ENCODE measurements at regions not wholly inside any gene's neighbourhood (a gene's known extent, or its start where the extent isn't known, plus 50 kb on each side); places are given as distances from the start of the nearest gene placed in this dataset.

DNA sequence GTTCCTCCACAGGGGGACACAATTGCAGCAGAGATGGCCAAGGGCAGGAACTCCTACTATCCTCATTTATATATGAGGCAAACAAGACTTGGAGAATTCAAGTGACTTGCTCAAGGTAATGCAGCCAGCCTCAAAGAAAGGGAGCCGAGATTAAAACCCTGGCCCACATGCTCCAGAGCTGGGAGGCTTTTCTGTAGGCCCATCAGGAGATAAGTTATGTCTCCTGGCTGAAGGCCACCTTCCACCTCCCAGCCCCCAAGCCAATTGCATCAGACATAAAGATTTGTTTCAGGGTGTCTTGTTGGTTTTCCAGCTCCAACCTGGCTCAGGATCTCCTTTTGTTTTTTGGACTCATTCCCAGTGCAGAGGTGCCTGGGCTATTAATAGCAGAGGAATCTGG is 59.5 kb downstream of the SMIM38 start:
- TF ChIP-seq, protein P1, sequence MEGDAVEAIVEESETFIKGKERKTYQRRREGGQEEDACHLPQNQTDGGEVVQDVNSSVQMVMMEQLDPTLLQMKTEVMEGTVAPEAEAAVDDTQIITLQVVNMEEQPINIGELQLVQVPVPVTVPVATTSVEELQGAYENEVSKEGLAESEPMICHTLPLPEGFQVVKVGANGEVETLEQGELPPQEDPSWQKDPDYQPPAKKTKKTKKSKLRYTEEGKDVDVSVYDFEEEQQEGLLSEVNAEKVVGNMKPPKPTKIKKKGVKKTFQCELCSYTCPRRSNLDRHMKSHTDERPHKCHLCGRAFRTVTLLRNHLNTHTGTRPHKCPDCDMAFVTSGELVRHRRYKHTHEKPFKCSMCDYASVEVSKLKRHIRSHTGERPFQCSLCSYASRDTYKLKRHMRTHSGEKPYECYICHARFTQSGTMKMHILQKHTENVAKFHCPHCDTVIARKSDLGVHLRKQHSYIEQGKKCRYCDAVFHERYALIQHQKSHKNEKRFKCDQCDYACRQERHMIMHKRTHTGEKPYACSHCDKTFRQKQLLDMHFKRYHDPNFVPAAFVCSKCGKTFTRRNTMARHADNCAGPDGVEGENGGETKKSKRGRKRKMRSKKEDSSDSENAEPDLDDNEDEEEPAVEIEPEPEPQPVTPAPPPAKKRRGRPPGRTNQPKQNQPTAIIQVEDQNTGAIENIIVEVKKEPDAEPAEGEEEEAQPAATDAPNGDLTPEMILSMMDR (IDR thresholded peaks at IDR 0.05; ENCODE audit: insufficient read depth, low read depth, low read length) = no peak
- no peak overlapping the region for H3K4me3 ChIP-seq (ENCODE audit: low read depth, low read length)
- no peak for DNase-seq (ENCODE audit: low read depth)

DNA sequence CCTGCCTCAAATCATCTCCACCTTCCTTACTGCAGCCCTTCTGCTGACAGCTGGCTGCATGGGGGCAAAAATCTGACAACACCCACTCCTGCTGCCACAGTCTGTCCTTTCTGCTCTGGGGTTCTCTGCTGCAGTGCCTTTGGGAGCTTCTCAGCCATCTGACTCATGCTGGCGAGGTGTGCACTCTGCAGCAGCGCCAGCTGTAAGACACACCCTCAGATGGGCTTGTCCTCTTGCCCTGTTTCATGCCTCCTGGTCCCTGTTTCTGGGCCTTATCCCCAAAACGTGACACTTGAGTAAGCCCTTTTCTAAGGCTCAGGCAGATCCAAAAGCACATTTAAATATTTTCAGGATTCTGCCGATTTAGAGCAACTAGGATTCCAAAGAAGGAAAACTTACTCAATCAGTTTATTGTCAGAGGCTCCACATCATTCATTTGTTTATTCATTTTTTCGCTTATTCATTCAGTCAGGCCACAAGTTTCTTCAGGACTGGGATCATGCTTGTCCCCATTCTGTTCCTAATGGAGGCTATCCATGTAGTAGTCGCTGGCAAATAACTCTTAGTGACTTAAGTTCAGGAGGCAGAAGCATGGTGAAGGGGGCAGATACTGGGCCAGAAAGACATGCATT is 60.2 kb downstream of the SMIM38 start:
- DNase-seq (ENCODE audit: low read depth) = peak; percentile 7
- TF ChIP-seq, protein P1 (IDR thresholded peaks at IDR 0.05; ENCODE audit: insufficient read depth, low read depth, low read length) = no peak
- no peak overlapping the region for H3K4me3 ChIP-seq (ENCODE audit: low read depth, low read length)

DNA sequence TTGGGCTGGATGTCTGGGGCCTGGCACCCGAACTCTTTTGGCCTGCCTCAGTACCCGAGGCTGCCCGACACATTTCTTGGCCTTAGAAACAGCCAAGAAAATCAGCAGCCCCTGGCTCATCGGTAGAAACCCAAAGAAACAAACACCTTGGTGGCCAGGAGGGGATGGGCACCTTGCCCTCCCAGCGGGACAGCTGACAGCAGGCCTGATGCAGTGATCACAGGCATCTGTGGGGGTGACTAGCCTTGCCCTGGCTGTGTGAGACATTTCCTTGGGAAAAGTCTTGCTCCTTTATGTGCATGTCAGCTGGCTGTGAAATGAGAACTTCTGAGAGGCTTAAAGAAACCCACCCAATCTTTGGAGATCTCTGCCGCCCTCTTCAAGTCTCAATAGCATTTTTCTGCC is 60.9 kb downstream of the SMIM38 start:
- H3K4me3 ChIP-seq (ENCODE audit: low read depth, low read length) = no peak overlapping the region
- TF ChIP-seq, protein P1 (IDR thresholded peaks at IDR 0.05; ENCODE audit: insufficient read depth, low read depth, low read length) = no peak
- DNase-seq (ENCODE audit: low read depth) = no peak

DNA sequence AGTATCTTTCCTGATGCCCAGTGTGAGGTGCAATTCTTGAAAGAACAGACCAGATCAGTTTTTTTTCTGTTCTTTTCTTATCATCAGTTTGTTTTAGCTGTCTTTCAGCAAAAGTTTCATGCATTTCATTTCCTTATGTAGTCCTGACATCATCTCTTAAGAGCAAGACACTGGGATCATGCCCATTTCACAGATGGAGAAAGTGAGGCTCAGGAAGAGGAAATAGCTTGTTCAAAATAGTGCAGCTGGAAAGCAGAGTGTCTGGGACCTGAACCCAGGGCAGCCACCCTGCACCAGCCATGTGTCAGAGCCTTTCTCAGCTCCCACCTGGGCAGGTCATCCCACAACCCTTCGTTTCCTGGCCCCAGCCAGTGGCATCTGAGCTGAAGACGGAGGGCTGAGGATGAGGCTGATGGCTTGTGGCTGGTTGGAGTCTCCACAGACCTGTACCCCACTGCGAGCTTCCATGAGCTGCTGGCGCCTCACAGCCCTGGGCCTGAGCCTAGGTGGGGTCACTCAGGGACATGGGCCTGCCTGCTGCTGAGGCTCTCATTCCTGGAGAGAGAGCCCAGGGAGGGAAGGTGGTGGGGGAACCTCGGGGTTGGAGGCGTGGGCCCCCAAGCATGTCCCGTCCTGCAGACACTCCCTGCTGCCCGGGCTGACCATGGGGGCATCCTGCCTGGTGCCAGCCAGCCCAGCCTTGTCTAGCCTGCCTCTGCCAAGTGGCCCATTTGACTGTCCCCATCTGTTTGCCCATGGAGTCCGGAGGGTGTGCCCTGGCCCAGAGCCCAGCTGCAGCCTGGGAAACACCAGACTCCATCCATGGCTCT is 61.8 kb downstream of the SMIM38 start:
- TF ChIP-seq, protein P1 (IDR thresholded peaks at IDR 0.05; ENCODE audit: insufficient read depth, low read depth, low read length) = no peak
- no peak for DNase-seq (ENCODE audit: low read depth)
- H3K4me3 ChIP-seq (ENCODE audit: low read depth, low read length) = no peak overlapping the region

DNA sequence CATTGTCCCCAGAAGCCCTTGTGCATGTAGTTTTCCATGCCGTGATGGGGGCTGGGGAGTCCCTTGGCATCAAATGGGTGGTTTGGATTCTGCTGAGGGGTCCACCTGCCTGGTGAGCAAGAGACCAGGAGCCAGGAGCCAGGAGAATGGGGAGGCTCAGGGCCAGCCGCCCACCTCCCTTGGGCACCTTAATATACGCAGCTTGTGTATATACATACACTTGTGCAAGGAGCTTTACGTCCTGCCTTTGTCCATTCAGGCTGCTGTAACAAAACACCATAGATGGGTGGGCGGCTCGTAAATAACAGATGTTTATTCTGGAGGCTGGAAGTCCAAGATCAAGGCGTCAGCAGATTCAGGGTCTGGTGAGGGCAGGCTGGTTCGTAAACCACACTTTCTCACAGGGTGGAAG is 62.5 kb downstream of the SMIM38 start:
- peak; percentile 13 for DNase-seq (ENCODE audit: low read depth)
- no peak overlapping the region for H3K4me3 ChIP-seq (ENCODE audit: low read depth, low read length)
- TF ChIP-seq, protein P1 (IDR thresholded peaks at IDR 0.05; ENCODE audit: insufficient read depth, low read depth, low read length) = no peak

DNA sequence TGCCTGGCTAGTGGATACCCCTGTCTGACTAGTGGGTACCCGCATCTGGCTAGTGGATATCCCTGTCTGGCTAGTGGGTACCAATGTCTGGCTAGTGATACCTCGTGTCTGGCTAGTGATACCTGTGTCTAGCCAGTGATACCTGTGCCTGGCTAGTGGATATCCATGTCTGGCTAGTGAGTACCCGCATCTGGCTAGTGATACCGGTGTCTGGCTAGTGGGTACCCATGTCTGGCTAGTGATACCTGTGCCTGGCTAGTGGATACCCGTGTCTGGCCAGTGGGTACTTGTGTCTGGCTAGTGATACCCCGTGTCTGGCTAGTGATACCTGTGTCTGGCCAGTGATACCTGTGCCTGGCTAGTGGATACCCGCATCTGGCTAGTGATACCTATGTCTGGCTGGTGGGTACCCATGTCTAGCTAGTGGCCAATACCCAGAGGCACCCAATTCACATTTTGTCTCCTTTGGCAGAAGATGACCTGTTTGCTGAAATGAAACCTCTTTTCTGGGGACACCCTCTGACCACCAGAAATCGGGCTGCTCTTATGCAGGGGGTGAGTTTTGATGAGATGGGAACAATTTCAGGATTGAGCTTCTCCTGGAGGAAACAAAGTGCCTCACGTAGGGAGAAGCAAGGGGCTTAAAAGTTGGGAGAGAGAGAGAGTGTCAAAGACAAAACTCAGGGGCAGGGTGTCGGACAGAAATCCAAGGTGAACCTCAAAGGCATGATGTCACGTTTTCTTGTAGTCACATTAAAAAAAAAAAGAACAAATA is 63.4 kb downstream of the SMIM38 start:
- no peak for DNase-seq (ENCODE audit: low read depth)
- TF ChIP-seq, protein P1 (IDR thresholded peaks at IDR 0.05; ENCODE audit: insufficient read depth, low read depth, low read length) = no peak
- H3K4me3 ChIP-seq (ENCODE audit: low read depth, low read length) = no peak overlapping the region

Data from fibroblast of villous mesenchyme (primary cell).